Lower lobe of right lung (tissue), 2 donors: ENCODE measurements at regions not wholly inside any gene's neighbourhood (a gene's known extent, or its start where the extent isn't known, plus 50 kb on each side); places are given as distances from the start of the nearest gene placed in this dataset.

Source experiments
- ATAC-seq, 2 donors: fragments of 200-7000 bp; cut with Tn5 transposase; one replicate each; pipeline ENCODE4 v1.9.1; 2020 to 2022; ENCODE audit warnings: mild to moderate bottlenecking in 2 of 2, moderate library complexity in 2 of 2
- DNase-seq: peaks from one replicate; pipeline ENCODE4 v3.0.0-alpha.2; 2020
- H3K27ac ChIP-seq: fragments of 200-600 bp; one replicate; pipeline ENCODE4 v1.8.0; 2022
- H3K27me3 ChIP-seq: fragments of 200-600 bp; one replicate; pipeline ENCODE4 v1.8.0; 2022; ENCODE audit warnings: low read depth
- H3K36me3 ChIP-seq: fragments of 200-600 bp; one replicate; pipeline ENCODE4 v1.8.0; 2022; ENCODE audit warnings: mild to moderate bottlenecking
- H3K4me1 ChIP-seq: fragments of 200-600 bp; one replicate; pipeline ENCODE4 v1.8.0; 2022
- H3K4me3 ChIP-seq: fragments of 200-600 bp; one replicate; pipeline ENCODE4 v1.8.0; 2022; ENCODE audit warnings: mild to moderate bottlenecking
- H3K9me3 ChIP-seq: fragments of 200-600 bp; one replicate; pipeline ENCODE4 v1.8.0; 2022
- CTCF ChIP-seq: fragments of 200-600 bp; IDR thresholded peaks from one replicate; pipeline ENCODE4 v1.8.0; 2022; ENCODE audit warnings: antibody characterized with exemption, mild to moderate bottlenecking
- intact Hi-C: fragments of 100-400 bp; cut with DNase I; formaldehyde crosslinking; loops from one replicate; pipeline ENCODE4 v1.11.0; 2022
- donor health status: DM: no; HTN: yes; CAD: no; lungs with severe emphysema.

GRCh38 chr2:18171191-18172139 lies 293.0 kb downstream of the KCNS3 start:
- H3K9me3 ChIP-seq, result no peaks in the 10 kb centered on the region
- H3K27me3 ChIP-seq, result no peaks in the 10 kb centered on the region
- no peak overlapping the region for H3K4me3 ChIP-seq
- H3K4me1 ChIP-seq, result peaks cover 22% of the 10 kb centered on the region
- no peak for DNase-seq
- no peak for TF ChIP-seq CTCF
- H3K36me3 ChIP-seq, result no peaks in the 10 kb centered on the region
- H3K27ac ChIP-seq, result peak overlapping the region; percentile 34
- intact Hi-C loops, result no loop called here
- ATAC-seq, result peak; percentile 74 to 85

GRCh38 chr2:18170642-18171041 lies 292.2 kb downstream of the KCNS3 start:
- H3K36me3 ChIP-seq, result no peaks in the 10 kb centered on the region
- no peak overlapping the region for H3K4me3 ChIP-seq
- ATAC-seq, result peak in 1 of 2 donors; percentile 4
- no peak overlapping the region for H3K27ac ChIP-seq
- intact Hi-C loops, result no loop called here
- H3K27me3 ChIP-seq, result no peaks in the 10 kb centered on the region
- TF ChIP-seq CTCF, result no peak
- peaks cover 22% of the 10 kb centered on the region for H3K4me1 ChIP-seq
- no peaks in the 10 kb centered on the region for H3K9me3 ChIP-seq
- DNase-seq, result no peak

GRCh38 chr2:18169893-18170175 lies 291.4 kb downstream of the KCNS3 start:
- no peak for TF ChIP-seq CTCF
- intact Hi-C loops, result no loop called here
- Histone ChIP-seq H3K4me3 (no peak overlapping the region), H3K4me1 (peaks cover 22% of the 10 kb centered on the region), H3K27me3 (no peaks in the 10 kb centered on the region), H3K36me3 (no peaks in the 10 kb centered on the region), H3K27ac (no peak overlapping the region), H3K9me3 (no peaks in the 10 kb centered on the region)
- DNase-seq, result no peak
- ATAC-seq, result no peak

GRCh38 chr2:18169121-18169892 lies 290.8 kb downstream of the KCNS3 start:
- Histone ChIP-seq H3K4me3 (no peak overlapping the region), H3K4me1 (peaks cover 22% of the 10 kb centered on the region), H3K27ac (no peak overlapping the region), H3K36me3 (no peaks in the 10 kb centered on the region), H3K9me3 (no peaks in the 10 kb centered on the region), H3K27me3 (no peaks in the 10 kb centered on the region)
- TF ChIP-seq CTCF, result no peak
- ATAC-seq (no peak), DNase-seq (no peak)
- intact Hi-C loops, result no loop called here

- Histone ChIP-seq H3K27ac (no peak overlapping the region), H3K36me3 (no peaks in the 10 kb centered on the region), H3K27me3 (no peaks in the 10 kb centered on the region), H3K4me3 (peak overlapping the region; percentile 8), H3K4me1 (peaks cover 22% of the 10 kb centered on the region), H3K9me3 (no peaks in the 10 kb centered on the region)
- no peak for TF ChIP-seq CTCF
- intact Hi-C loops, result no loop called here
- DNase-seq, result no peak
- peak; percentile 25 to 70 for ATAC-seq
Measured at GRCh38 chr2:18167871-18168270, 289.4 kb downstream of the KCNS3 start.
